ENCODE measurements at regions not wholly inside any gene's neighbourhood (a gene's known extent, or its start where the extent isn't known, plus 50 kb on each side); places are given as distances from the start of the nearest gene placed in this dataset.
"Not testable (repeated sequence)": the region's sequence is repeated elsewhere in the genome, so short reads cannot be mapped to it uniquely, and the experiment has no call there.

DNA sequence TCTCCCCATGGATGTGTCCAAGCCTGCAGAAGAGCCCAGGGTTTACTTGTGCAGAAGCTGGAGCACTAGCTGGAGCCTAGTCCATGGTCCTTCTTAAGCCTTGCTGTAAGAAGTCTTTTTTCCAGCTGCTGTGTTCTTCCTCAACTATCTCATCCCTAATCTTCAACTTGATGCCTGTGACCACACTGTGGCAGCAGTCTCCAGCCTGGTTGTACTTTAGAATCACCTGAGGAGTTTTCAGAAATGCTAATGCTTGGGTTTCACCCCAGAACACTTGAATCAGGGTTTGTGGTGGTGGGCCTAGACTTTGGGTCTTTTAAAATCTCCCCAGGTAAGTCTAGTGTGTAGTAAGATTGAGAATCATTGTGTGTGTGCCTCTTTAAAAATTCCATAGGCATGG is 173.6 kb downstream of the ADCYAP1 start:
- no peak overlapping the region for H2AFZ ChIP-seq (ENCODE audit: low read length)
- no peaks in the 10 kb centered on the region for H3K9me3 ChIP-seq (ENCODE audit: low read depth, low read length)
- no peak overlapping the region for H3K27ac ChIP-seq (ENCODE audit: low read depth, low read length)
- no peak for DNase-seq (ENCODE audit: insufficient read length, low spot score, missing footprints)
- no peaks in the 10 kb centered on the region for H3K79me2 ChIP-seq (ENCODE audit: insufficient read depth, low read length)
- H3K4me2 ChIP-seq (ENCODE audit: insufficient read depth, low read length), result no peak overlapping the region
- no peaks in the 10 kb centered on the region for H3K27me3 ChIP-seq (ENCODE audit: insufficient read depth, low read length)
- no peak for TF ChIP-seq CTCF (IDR thresholded peaks at IDR 0.05; ENCODE audit: extremely low read depth, low read depth, low read length)
- no peak overlapping the region for H3K4me3 ChIP-seq (ENCODE audit: insufficient read depth, low read length)
- no peaks in the 10 kb centered on the region for H3K36me3 ChIP-seq (ENCODE audit: insufficient read depth, low read length)
- H4K20me1 ChIP-seq (ENCODE audit: insufficient read depth, low read length), result no peaks in the 10 kb centered on the region
- H3K4me1 ChIP-seq (ENCODE audit: insufficient read depth, low read length), result no peaks in the 10 kb centered on the region

GRCh38 chr18:1083675-1084074 is 179.0 kb downstream of the ADCYAP1 start:
- H3K27ac ChIP-seq (ENCODE audit: low read depth, low read length); H3K36me3 ChIP-seq (ENCODE audit: insufficient read depth, low read length); H3K27me3 ChIP-seq (ENCODE audit: insufficient read depth, low read length); H3K4me3 ChIP-seq (ENCODE audit: insufficient read depth, low read length); DNase-seq (ENCODE audit: insufficient read length, low spot score, missing footprints); H3K4me2 ChIP-seq (ENCODE audit: insufficient read depth, low read length); H3K9me3 ChIP-seq (ENCODE audit: low read depth, low read length); H4K20me1 ChIP-seq (ENCODE audit: insufficient read depth, low read length); H3K79me2 ChIP-seq (ENCODE audit: insufficient read depth, low read length); H2AFZ ChIP-seq (ENCODE audit: low read length); H3K4me1 ChIP-seq (ENCODE audit: insufficient read depth, low read length): not testable (repeated sequence)

- Histone ChIP-seq H3K4me1 (ENCODE audit: insufficient read depth, low read length) (no peaks in the 10 kb centered on the region), H4K20me1 (ENCODE audit: insufficient read depth, low read length) (no peaks in the 10 kb centered on the region), H3K36me3 (ENCODE audit: insufficient read depth, low read length) (no peaks in the 10 kb centered on the region), H3K4me2 (ENCODE audit: insufficient read depth, low read length) (no peak overlapping the region), H3K4me3 (ENCODE audit: insufficient read depth, low read length) (no peak overlapping the region), H3K27me3 (ENCODE audit: insufficient read depth, low read length) (no peaks in the 10 kb centered on the region), H3K9me3 (ENCODE audit: low read depth, low read length) (no peaks in the 10 kb centered on the region), H2AFZ (ENCODE audit: low read length) (no peak overlapping the region), H3K27ac (ENCODE audit: low read depth, low read length) (no peak overlapping the region), H3K79me2 (ENCODE audit: insufficient read depth, low read length) (no peaks in the 10 kb centered on the region)
- DNase-seq (ENCODE audit: insufficient read length, low spot score, missing footprints), result no peak
- TF ChIP-seq CTCF (IDR thresholded peaks at IDR 0.05; ENCODE audit: extremely low read depth, low read depth, low read length), result no peak
Observed at GRCh38 chr18:1090758-1091157, 186.1 kb downstream of the ADCYAP1 start.

DNA sequence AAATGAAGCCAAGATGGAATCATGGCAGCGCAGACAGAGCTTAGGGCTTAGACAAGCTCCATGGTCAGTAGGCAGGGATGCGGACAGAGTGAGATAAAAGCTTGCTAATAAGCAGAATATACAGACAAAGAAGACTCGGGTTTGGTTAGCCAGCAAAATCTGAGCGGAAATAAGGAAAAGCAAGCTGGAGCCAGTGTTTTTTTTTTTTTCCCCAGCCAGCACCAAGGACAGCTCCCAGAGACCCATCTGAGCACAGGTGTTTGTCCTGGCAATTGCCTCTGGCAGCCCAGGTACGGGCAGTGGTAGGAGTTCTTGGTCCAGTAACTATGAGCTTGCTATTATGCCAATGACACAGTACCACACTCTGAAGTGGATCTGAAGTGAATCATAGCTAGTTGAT is 187.6 kb downstream of the ADCYAP1 start:
- H3K9me3 ChIP-seq (ENCODE audit: low read depth, low read length), result no peaks in the 10 kb centered on the region
- no peak for DNase-seq (ENCODE audit: insufficient read length, low spot score, missing footprints)
- H2AFZ ChIP-seq (ENCODE audit: low read length), result no peak overlapping the region
- H3K36me3 ChIP-seq (ENCODE audit: insufficient read depth, low read length), result no peaks in the 10 kb centered on the region
- no peak overlapping the region for H3K27ac ChIP-seq (ENCODE audit: low read depth, low read length)
- no peak overlapping the region for H3K4me2 ChIP-seq (ENCODE audit: insufficient read depth, low read length)
- no peak overlapping the region for H3K4me3 ChIP-seq (ENCODE audit: insufficient read depth, low read length)
- H4K20me1 ChIP-seq (ENCODE audit: insufficient read depth, low read length), result no peaks in the 10 kb centered on the region
- no peaks in the 10 kb centered on the region for H3K4me1 ChIP-seq (ENCODE audit: insufficient read depth, low read length)
- TF ChIP-seq CTCF (IDR thresholded peaks at IDR 0.05; ENCODE audit: extremely low read depth, low read depth, low read length), result no peak
- no peaks in the 10 kb centered on the region for H3K79me2 ChIP-seq (ENCODE audit: insufficient read depth, low read length)
- H3K27me3 ChIP-seq (ENCODE audit: insufficient read depth, low read length), result no peaks in the 10 kb centered on the region

- Histone ChIP-seq H3K4me3 (ENCODE audit: insufficient read depth, low read length) (no peak overlapping the region), H3K4me2 (ENCODE audit: insufficient read depth, low read length) (no peak overlapping the region), H2AFZ (ENCODE audit: low read length) (no peak overlapping the region), H3K79me2 (ENCODE audit: insufficient read depth, low read length) (no peaks in the 10 kb centered on the region), H3K36me3 (ENCODE audit: insufficient read depth, low read length) (no peaks in the 10 kb centered on the region), H3K9me3 (ENCODE audit: low read depth, low read length) (no peaks in the 10 kb centered on the region), H3K4me1 (ENCODE audit: insufficient read depth, low read length) (no peaks in the 10 kb centered on the region), H3K27ac (ENCODE audit: low read depth, low read length) (no peak overlapping the region), H3K27me3 (ENCODE audit: insufficient read depth, low read length) (no peaks in the 10 kb centered on the region), H4K20me1 (ENCODE audit: insufficient read depth, low read length) (no peaks in the 10 kb centered on the region)
- peak; percentile 92 for DNase-seq (ENCODE audit: insufficient read length, low spot score, missing footprints)
- no peak for TF ChIP-seq CTCF (IDR thresholded peaks at IDR 0.05; ENCODE audit: extremely low read depth, low read depth, low read length)
Observed at GRCh38 chr18:1094409-1094808, 189.7 kb downstream of the ADCYAP1 start.

- not testable (repeated sequence) for H3K27ac ChIP-seq (ENCODE audit: low read depth, low read length); H3K27me3 ChIP-seq (ENCODE audit: insufficient read depth, low read length); H3K4me1 ChIP-seq (ENCODE audit: insufficient read depth, low read length); H3K9me3 ChIP-seq (ENCODE audit: low read depth, low read length); H3K4me3 ChIP-seq (ENCODE audit: insufficient read depth, low read length); H3K79me2 ChIP-seq (ENCODE audit: insufficient read depth, low read length); H2AFZ ChIP-seq (ENCODE audit: low read length); H3K36me3 ChIP-seq (ENCODE audit: insufficient read depth, low read length); DNase-seq (ENCODE audit: insufficient read length, low spot score, missing footprints); H3K4me2 ChIP-seq (ENCODE audit: insufficient read depth, low read length); H4K20me1 ChIP-seq (ENCODE audit: insufficient read depth, low read length)
Observed at GRCh38 chr18:1097991-1098735, 193.5 kb downstream of the ADCYAP1 start.

Data from osteoblast (primary cell).